ENCODE measurements at regions not wholly inside any gene's neighbourhood (a gene's known extent, or its start where the extent isn't known, plus 50 kb on each side); places are given as distances from the start of the nearest gene placed in this dataset.

- TF ChIP-seq CTCF (IDR thresholded peaks at IDR 0.05) (no peak), POLR2A (IDR thresholded peaks at IDR 0.05) (no peak), EP300 (IDR thresholded peaks at IDR 0.05) (no peak)
Observed at GRCh38 chr1:114318961-114319360, 165.3 kb upstream of the SYT6 start.

Measured in stomach (tissue), 4 donors.